Stimulated activated CD4-positive, alpha-beta T cell treated with anti-CD3 and anti-CD28 coated beads, TNF-alpha, amount 100 ng/mL, for 1 hour (primary cell): ENCODE measurements at regions not wholly inside any gene's neighbourhood (a gene's known extent, or its start where the extent isn't known, plus 50 kb on each side); places are given as distances from the start of the nearest gene placed in this dataset.
"Not testable (repeated sequence)": the region's sequence is repeated elsewhere in the genome, so short reads cannot be mapped to it uniquely, and the experiment has no call there.

ENCODE experiments used
- DNase-seq, 3 donors: peaks; one replicate each; pipeline ENCODE4 v3.0.0-alpha.2; 2020; ENCODE audit warnings: low read depth in 3 of 3, low spot score in 1 of 3

DNA sequence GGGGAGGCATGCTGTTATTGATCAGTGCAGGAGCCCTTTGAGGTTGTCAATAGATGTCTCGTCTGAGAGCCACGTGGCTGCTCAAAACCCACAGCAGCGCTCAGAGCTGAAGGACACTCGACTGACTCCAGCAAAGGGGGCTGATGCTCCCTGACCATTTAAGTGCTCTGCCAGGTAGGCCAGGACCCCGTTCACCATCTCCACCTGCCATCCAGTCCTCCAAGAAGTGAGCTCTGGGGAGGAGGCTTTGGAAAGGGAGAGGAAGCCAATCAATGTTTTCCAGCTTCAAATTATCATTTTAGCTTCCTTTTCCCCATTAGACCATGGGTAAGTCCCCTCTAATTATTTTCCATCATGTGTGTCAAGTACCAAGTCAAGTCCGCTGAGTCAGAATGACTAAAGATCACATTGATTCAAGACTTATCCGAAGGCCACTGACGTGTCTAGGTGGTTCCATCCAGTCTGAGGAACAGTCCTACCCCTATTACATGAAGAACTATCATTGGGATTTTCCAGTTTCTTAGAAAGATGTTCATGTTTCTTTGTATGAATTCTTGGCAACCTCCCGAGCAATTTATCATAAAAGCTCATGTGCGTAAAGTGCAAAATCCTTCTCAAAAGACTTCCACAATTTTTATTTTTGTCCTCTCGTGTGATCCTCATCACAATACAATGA is 302.6 kb upstream of the LYZL1 start:
- no peak for DNase-seq

DNA sequence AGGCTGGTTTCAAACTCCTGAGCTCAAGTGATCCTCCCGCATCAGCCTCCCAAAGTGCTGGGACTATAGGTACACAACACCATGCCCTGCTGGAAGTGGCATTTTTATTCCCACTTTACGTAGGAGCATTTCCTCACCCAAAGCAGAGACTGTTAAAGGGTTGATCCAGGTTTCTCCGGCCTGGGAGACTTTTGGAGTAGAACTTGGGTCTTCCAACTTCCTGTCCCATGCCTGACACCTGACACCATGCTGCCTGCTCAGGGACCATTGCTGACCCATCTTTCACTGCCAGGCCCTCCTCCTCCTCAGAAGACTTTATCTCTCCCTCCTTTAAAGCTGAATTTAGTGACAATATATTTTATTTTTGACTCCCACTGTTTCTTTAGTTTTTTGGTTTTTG is 302.0 kb upstream of the LYZL1 start:
- DNase-seq = no peak

DNA sequence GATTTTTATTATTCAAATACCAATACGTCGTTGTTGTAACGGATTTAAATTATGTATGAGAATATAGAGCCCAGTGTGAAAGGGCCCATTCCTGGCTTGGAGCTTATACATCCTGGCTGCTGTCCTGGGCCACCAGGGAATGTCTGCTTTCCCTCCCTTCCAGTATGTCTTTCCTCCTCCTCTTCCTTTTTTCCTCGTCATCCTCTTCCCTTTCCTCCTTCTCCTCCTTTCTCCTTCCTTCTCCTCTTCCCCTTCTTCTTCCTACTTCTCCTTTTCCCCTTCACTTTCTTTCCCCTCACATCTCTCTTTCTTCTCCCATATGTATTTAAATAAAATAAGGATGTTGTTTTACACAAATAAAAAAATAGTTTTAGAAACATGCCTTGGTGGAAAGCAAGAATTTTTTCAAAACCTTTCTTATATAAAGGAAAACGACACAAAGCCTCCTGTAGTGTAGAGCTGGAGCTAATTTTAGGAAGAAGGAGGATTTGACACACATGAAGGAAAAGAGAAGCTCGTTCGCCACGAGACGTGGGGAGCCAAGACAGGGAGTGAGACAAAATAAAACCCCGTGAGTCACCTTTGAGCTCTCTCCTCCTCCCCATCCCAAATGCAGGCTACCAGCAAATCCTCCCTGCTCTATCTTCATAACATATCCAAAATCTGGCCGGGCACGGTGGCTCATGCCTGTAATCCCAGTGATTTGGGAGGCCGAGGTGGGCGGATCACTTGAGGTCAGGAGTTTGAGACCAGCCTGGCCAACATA is 301.1 kb upstream of the LYZL1 start:
- DNase-seq = no peak

DNA sequence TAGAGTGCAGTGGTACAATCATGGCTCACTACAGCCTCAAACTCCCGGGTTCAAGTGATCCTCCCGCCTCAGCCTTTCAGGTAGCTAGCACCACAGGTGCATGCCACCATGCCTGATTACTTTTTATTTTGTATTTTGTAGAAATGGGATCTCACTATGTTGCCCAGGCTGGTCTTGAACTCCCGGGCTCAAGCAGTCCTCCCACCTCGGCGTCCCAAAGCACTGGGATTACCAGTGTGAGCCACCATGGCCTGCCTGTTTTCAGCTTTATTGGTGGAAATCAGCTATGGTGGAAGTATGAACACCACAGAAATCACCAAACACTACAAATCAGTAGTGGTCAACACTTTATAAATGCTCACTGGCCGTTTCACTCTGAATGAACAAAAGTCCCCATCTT is 299.9 kb upstream of the LYZL1 start:
- DNase-seq = no peak

DNA sequence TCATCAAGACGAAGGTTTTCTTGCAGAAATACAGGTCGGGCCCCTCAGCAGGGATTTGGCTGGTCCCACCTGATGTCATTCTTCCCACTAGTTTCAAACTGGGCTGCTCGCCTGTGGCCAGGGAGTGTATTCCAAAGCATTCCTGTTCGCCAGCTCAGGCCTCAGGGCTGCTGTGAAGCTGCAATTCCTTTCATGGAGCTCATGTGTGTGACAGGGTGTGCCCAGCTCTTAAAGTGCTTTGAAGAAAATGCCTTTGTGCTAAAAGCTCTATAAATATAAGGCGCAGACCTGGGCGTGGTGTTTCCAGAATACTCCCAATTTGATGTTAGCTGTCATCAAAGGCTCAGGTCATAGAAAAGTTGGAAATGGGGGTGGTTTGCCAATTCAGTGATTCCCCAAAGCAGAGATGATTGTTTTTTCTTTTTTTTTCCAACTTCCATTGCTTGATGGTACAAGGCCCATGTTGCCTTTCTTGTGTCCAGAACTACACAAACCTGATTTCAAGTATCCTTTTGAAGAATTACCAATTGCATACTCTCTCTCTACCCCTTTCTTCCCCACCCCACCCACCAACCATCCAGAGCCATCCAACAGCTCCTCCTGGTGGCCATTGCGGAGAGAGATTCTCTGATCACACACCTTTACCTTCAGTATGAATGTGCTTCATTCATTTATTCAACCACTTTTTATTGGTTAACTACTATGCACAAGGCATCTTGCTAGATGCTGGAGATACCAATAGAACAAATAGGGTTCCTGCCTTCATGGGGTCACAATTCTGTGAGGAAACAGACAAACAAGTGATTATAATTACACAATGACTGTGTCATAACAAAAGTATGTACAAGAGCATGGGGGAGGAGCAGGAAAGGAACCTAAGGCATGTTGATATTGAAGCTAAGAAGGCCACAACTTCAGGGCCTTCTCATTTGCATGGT is 297.3 kb upstream of the LYZL1 start:
- peak in 1 of 3 donors; percentile 14 for DNase-seq

DNA sequence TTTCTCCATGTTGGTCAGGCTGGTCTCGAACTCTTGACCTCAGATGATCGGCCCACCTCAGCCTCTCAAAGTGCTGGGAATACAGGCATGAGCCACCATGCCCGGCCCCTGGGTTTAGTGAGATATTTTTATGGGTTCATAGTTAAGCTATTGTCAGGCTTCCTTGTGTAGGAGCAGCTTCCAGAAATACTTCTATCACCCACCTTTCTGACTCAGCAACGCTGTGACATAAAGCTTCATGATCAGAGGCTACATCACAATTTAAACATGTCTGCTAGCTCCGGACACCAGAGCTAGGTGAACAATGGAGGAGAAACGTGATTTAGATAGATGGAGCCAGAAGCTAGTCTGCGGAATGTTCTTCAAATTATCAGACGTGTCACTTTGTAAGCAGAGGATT is 295.8 kb upstream of the LYZL1 start:
- no peak for DNase-seq

DNA sequence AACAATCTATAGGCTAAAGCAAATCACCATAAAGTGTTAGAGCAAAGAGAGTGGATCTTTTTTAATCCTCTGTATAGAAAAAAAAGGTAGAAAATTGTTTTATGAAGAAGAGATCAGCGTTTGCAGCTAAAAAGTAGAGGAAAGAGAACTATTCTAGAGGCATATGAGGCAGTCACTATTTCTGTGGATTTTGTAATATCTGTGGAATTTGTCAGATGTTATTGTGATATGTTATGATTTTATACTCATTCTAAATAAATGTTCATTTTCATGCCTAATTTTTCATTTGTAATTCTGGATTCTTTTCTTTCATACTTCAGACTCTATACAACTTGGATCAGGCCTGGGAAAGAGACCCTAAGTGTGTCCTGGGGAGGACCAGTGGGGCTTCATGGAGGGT is 295.0 kb upstream of the LYZL1 start:
- no peak for DNase-seq

DNA sequence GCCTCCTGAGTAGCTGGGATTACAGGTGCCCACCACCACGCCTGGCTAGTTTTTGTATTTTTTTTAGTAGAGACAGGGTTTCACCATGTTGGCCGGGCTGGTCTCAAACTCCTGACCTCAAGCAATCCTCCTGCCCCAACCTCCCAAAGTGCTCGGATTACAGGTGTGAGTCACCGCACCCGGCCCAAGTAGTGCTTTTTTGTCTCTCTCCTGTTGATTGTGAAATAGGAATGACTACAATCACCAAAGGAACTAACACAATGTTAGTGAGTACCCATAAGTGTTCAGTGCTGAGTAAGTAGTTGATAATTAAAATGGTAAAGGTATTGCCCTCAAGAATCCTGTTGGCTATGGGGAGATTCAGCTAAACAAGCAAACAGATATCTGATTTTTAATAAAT is 294.1 kb upstream of the LYZL1 start:
- not testable (repeated sequence) for DNase-seq

DNA sequence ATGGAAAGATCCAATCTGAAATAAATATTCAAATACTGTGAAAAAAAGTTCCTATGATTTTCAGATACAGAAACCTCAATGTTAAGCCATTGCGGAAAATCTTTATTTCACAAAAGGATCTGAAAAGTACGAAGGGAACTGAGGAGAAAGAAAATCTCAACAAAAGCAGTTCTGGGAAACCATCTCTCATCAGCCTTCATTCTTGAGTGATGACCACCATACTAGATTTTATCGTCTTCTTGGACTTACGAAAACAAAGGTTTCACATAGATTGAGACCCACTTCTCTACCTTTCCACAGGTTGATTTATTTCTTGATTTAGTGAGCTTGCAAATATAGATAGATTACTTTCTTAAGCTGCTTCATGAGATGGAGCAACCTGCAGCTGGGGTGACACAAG is 293.4 kb upstream of the LYZL1 start:
- no peak for DNase-seq

DNA sequence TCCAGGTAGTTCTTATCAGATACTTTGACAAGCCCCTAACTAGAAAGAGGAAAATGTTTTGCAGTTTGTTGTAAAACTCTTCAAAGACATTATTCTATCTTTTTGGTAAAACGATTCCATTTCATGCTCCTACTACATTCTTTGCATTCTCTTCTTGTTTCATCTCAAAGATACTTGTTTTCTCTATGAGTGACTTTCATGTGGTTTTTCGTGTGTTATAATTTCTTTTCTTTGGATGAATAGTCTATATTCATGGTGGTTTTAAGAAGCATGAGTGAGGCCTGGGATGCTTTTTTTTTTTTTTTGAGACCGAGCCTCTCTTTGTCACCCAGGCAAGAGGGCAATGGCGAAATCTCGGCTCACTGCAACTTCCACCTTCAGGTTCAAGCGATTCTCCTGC is 292.5 kb upstream of the LYZL1 start:
- no peak for DNase-seq

DNA sequence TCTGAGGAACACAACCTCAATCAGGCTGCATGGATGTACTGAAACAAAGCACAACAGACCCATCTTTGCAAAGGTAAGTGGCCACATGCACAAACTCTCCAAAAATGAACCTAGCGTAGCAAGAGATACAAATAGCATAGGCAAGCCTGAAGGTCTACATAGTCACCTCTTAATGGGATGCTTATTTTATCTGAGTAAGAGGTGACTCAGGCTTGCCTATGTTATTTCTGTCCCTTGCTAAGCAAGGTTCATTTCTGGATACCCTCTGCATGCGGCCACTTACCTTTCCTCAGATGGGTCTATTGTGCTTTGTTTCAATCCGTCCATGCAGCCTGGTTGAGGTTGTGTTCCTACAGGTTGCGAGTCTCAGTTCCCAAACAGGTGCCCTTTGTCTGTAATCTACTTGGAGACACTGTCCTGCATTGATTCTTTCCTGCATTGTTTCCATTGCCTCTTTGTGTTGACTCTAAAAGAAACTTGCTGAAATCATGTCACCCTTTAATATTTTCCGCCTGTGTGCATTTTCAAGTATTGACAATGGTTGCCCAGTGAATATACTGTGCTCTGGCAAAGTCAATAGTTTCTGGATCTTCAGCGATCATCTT is 291.8 kb upstream of the LYZL1 start:
- DNase-seq = no peak

DNA sequence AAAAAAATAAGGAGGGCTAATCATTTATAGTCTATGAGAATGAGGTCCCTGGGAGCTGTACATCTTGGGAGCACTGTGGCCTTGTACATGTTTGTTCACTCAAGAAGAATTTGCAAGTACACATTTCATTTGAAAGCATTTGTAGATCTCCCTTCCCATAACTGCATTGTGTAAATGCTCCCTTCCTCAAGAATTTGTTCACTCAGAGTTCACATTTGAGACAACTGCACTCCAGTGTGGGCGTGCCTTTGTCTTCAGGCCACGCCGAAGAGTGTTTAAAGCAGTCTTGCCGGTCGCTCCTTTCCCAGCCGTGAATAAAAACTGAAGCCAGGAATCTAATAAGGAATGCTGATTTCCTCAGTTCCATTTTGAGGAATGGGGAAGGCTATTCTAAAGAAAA is 291.1 kb upstream of the LYZL1 start:
- DNase-seq = no peak

DNA sequence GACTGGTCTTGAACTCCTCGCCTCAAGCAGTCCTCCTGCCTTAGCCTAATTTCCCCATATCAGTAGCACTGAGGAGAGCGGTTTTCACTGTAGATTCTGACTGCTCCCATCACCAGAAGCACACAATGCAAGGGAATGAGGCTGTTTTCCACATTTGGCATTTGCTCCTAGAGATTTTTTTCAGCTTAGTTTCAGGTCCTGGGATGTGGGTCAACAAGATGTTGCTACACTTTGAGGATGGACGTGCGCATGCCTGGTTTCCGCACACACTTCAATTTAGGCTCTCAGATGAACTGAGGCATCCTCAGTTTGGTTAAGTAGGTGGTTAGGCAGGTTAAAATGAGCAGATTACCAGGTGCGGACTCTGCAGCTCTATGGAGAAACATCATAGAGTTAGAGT is 287.1 kb upstream of the LYZL1 start:
- no peak for DNase-seq

DNA sequence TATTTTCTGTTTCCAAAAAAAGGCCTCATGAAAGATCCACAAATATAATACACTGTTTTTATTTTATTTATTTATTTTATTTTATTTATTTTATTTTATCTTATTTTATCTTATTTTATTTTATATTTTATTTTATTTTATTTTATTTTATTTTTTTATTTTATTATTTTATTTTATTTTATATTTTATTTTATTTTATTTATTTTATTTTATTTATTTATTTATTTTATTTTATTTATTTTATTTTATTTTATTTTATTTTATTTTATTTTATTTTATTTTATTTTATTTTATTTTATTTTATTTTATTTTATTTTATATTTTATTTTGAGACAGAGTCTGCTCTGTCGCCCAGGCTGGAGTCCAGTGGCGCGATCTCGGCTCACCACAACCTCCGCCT is 285.9 kb upstream of the LYZL1 start:
- DNase-seq = not testable (repeated sequence)

DNA sequence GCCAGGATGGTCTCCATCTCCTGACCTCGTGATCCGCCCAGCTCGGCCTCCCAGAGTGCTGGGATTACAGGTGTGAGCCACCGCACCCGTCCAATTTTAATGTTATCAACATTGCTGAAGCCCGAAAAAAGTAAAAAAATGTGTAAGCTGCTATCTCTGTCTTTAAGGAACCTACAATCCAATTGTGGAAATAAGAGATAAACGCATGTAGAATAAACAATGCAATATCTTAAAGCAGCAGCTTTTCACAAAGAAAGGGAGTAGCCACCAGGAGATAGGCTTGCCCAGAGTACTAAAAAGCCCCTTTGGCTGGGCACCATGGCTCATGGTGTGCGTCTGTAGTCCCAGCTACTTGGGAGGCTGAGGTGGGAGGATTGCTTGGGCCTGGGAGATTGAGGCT is 282.9 kb upstream of the LYZL1 start:
- no peak for DNase-seq

DNA sequence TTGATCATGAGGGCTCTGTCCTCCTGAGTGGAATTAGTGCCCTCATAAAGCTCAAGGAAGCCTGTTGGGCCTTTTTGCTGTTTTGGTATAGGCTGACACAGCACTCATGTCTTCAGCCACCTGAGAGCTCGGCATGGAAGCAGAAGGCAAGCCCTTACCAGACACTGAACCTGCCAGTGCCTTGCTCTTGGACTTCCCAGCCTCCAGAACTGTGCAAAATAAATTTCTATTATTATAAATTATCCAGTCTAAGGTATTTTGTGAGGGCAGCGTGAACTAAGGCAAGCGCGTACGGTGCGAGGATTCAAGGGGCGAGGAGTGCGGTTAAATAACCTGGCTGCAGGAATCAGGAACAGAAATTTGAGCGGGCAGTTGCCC is 281.5 kb upstream of the LYZL1 start:
- DNase-seq = no peak

DNA sequence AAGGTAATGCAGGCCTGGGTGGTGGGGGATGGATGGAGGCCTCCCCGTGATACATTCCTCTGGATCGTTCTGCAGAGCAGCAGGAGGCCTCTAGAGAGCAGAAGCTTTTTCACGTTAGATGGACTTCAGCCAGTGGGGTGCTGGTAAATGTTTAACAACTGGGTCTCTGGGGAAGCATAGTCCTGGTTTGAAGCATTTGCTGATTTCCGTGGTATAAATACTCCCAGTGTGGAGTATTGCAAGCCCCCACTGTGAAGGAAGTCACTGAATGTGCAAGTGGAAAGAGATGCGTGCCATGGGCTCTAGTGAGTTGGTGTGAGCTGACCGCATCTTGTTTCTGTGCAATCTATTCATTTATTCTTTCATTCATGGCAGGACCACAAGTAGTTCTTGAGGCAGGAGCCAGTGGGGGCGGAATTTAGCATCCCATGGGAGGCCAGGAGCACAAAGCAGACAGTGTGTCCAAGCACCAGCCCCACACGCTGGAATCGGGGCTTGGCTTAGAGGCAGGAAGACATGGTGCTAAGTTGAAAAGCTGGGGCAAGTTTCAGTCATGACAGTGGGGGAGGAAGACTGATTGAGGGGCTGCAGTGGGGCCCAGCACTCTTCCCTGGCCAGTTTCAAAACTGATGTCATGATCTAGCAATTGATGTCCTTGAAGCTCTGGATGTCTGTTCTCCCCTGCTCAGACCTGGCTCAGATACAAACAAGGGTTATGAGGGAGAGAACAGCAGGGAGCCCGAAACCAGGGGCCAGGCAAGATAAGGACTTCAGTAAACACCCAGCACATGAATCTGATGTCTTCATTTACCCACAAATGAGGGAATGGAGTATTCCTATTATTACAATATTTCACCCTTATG is 280.9 kb upstream of the LYZL1 start:
- DNase-seq = no peak

DNA sequence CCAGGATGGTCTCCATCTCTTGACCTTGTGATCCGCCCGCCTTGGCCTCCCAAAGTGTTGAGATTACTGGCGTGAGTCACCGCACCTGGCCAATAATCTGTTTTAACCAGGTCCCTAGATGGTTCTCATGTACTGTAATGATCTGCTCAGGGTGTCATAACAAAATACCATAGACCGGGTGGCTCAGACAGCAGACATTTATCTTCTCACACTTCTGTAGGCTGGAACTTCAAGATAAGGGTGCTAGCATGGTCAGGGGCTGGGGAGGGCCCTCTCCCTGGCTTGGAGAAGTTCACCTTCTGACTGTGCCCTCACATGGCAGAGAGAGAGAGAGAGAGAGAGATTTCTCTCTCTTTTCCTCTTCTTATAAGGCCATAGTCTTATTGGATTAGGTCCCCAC is 279.4 kb upstream of the LYZL1 start:
- DNase-seq = no peak

DNA sequence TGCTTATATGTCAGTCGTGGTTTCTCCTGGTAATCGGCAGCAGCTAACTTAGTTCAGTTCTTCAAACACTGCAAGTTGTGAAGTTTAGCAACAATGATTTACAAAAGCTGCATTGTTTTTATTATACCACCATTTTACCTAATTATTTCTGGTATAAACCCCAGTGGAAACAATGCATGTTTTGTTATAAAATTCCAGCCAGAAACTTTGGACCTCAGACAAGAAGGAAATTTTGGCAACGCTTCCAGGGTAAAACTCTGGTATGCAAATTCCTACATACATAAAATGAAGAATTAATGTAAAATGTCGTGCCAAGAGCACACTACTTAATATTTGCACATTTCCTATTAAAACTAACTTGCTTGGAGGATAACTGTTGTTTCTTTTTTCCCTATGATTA is 277.4 kb upstream of the LYZL1 start:
- DNase-seq = no peak

DNA sequence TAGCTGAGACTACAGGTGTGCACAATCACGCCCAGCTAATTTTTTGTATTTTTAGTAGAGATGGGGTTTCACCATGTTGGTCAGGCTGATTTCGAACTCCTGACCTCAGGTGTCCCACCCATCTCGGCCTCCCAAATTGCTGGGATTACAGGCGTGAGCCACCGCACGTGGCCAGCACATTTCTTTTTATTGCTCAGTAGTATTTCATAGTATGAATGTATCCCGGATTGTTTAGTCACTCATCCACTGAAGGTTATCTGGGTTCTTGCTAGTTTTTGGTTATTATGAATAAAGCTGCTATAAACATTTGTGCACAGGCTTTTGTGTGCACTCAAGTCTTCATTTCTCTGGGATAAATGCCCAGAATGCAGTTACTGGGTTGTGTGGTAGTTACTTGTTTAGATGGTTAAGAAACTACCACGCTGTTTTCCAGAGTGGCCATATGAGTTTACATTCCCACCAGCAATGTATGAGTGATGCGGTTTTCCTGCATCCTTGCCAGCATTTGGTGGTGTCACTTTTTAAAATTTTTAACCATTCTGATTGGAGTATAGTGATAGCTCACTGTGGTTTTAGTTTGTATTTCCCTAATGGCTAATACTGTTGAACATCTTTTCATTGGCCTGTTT is 275.8 kb upstream of the LYZL1 start:
- no peak for DNase-seq
